HEK293T (cell line): ENCODE measurements at regions not wholly inside any gene's neighbourhood (a gene's known extent, or its start where the extent isn't known, plus 50 kb on each side); places are given as distances from the start of the nearest gene placed in this dataset.

Experiments
- BHLHE40 ChIP-seq: fragments of 450-650 bp; IDR thresholded peaks from 2 replicates; pipeline ENCODE4 v1.6.1; 2016; ENCODE audit warnings: mild to moderate bottlenecking, moderate library complexity, borderline replicate concordance
- ELF4 ChIP-seq: fragments of 450-650 bp; IDR thresholded peaks from 2 replicates; pipeline ENCODE4 v1.6.1; 2017; ENCODE audit warnings: antibody characterized with exemption
- FOXK2 ChIP-seq: fragments of 450-650 bp; IDR thresholded peaks from 2 replicates; pipeline ENCODE4 v1.6.1; 2016; ENCODE audit warnings: mild to moderate bottlenecking
- FOXM1 ChIP-seq: fragments of 450-650 bp; IDR thresholded peaks from 2 replicates; pipeline ENCODE4 v1.6.1; 2017; ENCODE audit warnings: mild to moderate bottlenecking, borderline replicate concordance
- L3MBTL2 ChIP-seq: fragments of 450-650 bp; conservative IDR thresholded peaks from 2 replicates; pipeline ENCODE4 v1.6.1; 2016; ENCODE audit warnings: mild to moderate bottlenecking
- NFRKB ChIP-seq: fragments of 450-650 bp; IDR thresholded peaks from 2 replicates; pipeline ENCODE4 v1.6.1; 2016; ENCODE audit warnings: mild to moderate bottlenecking, moderate library complexity
- SUZ12 ChIP-seq: fragments of 450-650 bp; IDR thresholded peaks from 2 replicates; pipeline ENCODE4 v1.6.1; 2016; ENCODE audit warnings: mild to moderate bottlenecking

- TF ChIP-seq L3MBTL2 (no peak), SUZ12 (no peak), FOXM1 (no peak), ELF4 (no peak), BHLHE40 (no peak), FOXK2 (no peak), NFRKB (no peak)
Measured at GRCh38 chr15:47470983-47471382, 246.3 kb upstream of the SEMA6D start.
